SK-N-SH (cell line): ENCODE measurements at regions not wholly inside any gene's neighbourhood (a gene's known extent, or its start where the extent isn't known, plus 50 kb on each side); places are given as distances from the start of the nearest gene placed in this dataset.
A peak's percentile ranks its signal among the peaks of the same experiment; 100 is the strongest.
"Not testable (repeated sequence)": the region's sequence is repeated elsewhere in the genome, so short reads cannot be mapped to it uniquely, and the experiment has no call there.

ENCODE experiments used
- CTCF ChIA-PET: fragments of 300-600, 350-600 bp; formaldehyde crosslinking; extraction: SDS; loops from one replicate; lab custom pipeline; 2021; lab: Yijun Ruan, JAX
- POLR2A ChIA-PET: fragments of 350-600 bp; sonication (Branson Sonifier 250); formaldehyde crosslinking; extraction: SDS; loops from one replicate; lab custom pipeline; 2020; ENCODE audit warnings: antibody characterized with exemption, inconsistent platforms; lab: Yijun Ruan, JAX
- DNase-seq: peaks from one replicate; pipeline ENCODE4 v3.0.0; 2012
- H2AFZ ChIP-seq: fragments of 200-600 bp; sonication (generic); 2 replicates; pipeline ENCODE4 v1.8.1; 2016; ENCODE audit warnings: antibody characterized with exemption, mild to moderate bottlenecking, low read depth
- H3F3A ChIP-seq: fragments of 200-600 bp; sonication (generic); replicated peaks from 2 replicates; pipeline ENCODE3; 2016; ENCODE audit warnings: antibody characterized with exemption, mild to moderate bottlenecking; ENCODE audit not compliant: insufficient read depth
- H3K27ac ChIP-seq, 2 experiments: fragments of 200-500 bp in 1 of 2; fragments of 200-600 bp in 1 of 2; sonication (Bioruptor generic) in 1 of 2; sonication (generic), shearing (Covaris generic) in 1 of 2; 2 replicates each; pipeline versions ENCODE4 v1.5.1 to v1.6.1; 2014 to 2016; ENCODE audit warnings: low read depth in 2 of 2, inconsistent platforms in 1 of 2, low read length in 1 of 2, mild to moderate bottlenecking in 1 of 2, mixed read lengths in 1 of 2
- H3K27me3 ChIP-seq: fragments of 200-600 bp; sonication (generic), shearing (Covaris generic); 2 replicates; pipeline ENCODE4 v1.6.1; 2016; ENCODE audit warnings: mixed run types; ENCODE audit not compliant: insufficient read depth
- H3K36me3 ChIP-seq, 2 experiments: fragments of 200-500 bp in 1 of 2; fragments of 200-600 bp in 1 of 2; sonication (Bioruptor generic) in 1 of 2; sonication (generic) in 1 of 2; replicated peaks in 1 of 2; 2 replicates each; pipeline versions ENCODE3 to v1.5.1; 2014 to 2016; ENCODE audit warnings: low read length in 1 of 2, mild to moderate bottlenecking in 1 of 2; ENCODE audit not compliant: insufficient read depth in 2 of 2, control insufficient read depth in 1 of 2
- H3K4me1 ChIP-seq, 2 experiments: fragments of 200-500 bp in 1 of 2; fragments of 200-600 bp in 1 of 2; sonication (Bioruptor generic) in 1 of 2; sonication (generic), shearing (Covaris generic) in 1 of 2; 2 replicates each; pipeline versions ENCODE4 v1.5.1 to v1.6.1; 2014 to 2016; ENCODE audit warnings: low read depth in 1 of 2, low read length in 1 of 2, mixed run types in 1 of 2; ENCODE audit not compliant: insufficient read depth in 2 of 2, control insufficient read depth in 1 of 2
- H3K4me2 ChIP-seq: fragments of 200-600 bp; sonication (generic), shearing (Covaris generic); 2 replicates; pipeline ENCODE4 v1.6.1; 2017; ENCODE audit warnings: mixed run types
- H3K4me3 ChIP-seq, 2 experiments: fragments of 200-500 bp in 1 of 2; fragments of 200-600 bp in 1 of 2; sonication (Bioruptor generic) in 1 of 2; sonication (generic), shearing (Covaris generic) in 1 of 2; 2 replicates each; pipeline versions ENCODE4 v1.5.1 to v1.8.1; 2014 to 2016; ENCODE audit warnings: low read depth in 2 of 2, inconsistent platforms in 1 of 2, low read length in 1 of 2, mild to moderate bottlenecking in 1 of 2, mixed read lengths in 1 of 2, moderate library complexity in 1 of 2
- H3K79me2 ChIP-seq: fragments of 200-600 bp; sonication (generic); 2 replicates; pipeline ENCODE4 v1.8.1; 2017; ENCODE audit warnings: mild to moderate bottlenecking; ENCODE audit not compliant: insufficient read depth
- H3K9ac ChIP-seq: fragments of 200-600 bp; sonication (generic); 2 replicates; pipeline ENCODE4 v1.6.1; 2017; ENCODE audit warnings: mixed run types
- H3K9me2 ChIP-seq: fragments of 200-600 bp; sonication (generic); 2 replicates; pipeline ENCODE4 v1.6.1; 2017; ENCODE audit warnings: mixed run types
- H3K9me3 ChIP-seq: fragments of 200-600 bp; sonication (generic); 2 replicates; pipeline ENCODE4 v1.6.1; 2017; ENCODE audit warnings: mixed run types, mild to moderate bottlenecking, moderate library complexity
- H4K20me1 ChIP-seq: fragments of 200-600 bp; sonication (generic); 2 replicates; pipeline ENCODE4 v1.6.1; 2017; ENCODE audit warnings: mild to moderate bottlenecking, mixed run types; ENCODE audit not compliant: insufficient read depth
- WGBS: methylation state at CpG from one replicate; pipeline ENCODE4 v1.1.6; 2017; ENCODE audit warnings: low lambda C conversion rate; 5-methylcytosine and 5-hydroxymethylcytosine counted together

- CTCF ChIA-PET: not testable (repeated sequence)
- 0% methylated on average over 1 of the region's 12 CpGs for WGBS
These were observed 94.3 kb downstream of the POTEC start for GRCh38 chr18:14449062-14449461.

GRCh38 chr18:14447715-14448114 lies 95.7 kb downstream of the POTEC start:
- H4K20me1 ChIP-seq, H3K9ac ChIP-seq, H3K27ac ChIP-seq, H2AFZ ChIP-seq, POLR2A ChIA-PET, CTCF ChIA-PET, H3K27me3 ChIP-seq, H3K79me2 ChIP-seq, H3K36me3 ChIP-seq, H3K4me1 ChIP-seq, H3F3A ChIP-seq, H3K4me3 ChIP-seq, H3K4me2 ChIP-seq, DNase-seq, H3K9me2 ChIP-seq, H3K9me3 ChIP-seq: not testable (repeated sequence)
- WGBS: 14% methylated on average over 4 of the region's 4 CpGs

More at GRCh38 chr18:14449062-14449461, 94.3 kb downstream of the POTEC start:
- H3K36me3 ChIP-seq, POLR2A ChIA-PET, H3K4me2 ChIP-seq, H3K9ac ChIP-seq, H3K4me1 ChIP-seq, H3K27me3 ChIP-seq, H2AFZ ChIP-seq, H4K20me1 ChIP-seq, H3K27ac ChIP-seq, H3K4me3 ChIP-seq, H3K9me3 ChIP-seq, H3K9me2 ChIP-seq, H3F3A ChIP-seq, DNase-seq, H3K79me2 ChIP-seq: not testable (repeated sequence)

- H2AFZ ChIP-seq, H3K36me3 ChIP-seq, H3K4me1 ChIP-seq, H3K9ac ChIP-seq, POLR2A ChIA-PET, H3K9me3 ChIP-seq, H3K4me2 ChIP-seq, H3F3A ChIP-seq, CTCF ChIA-PET, H3K4me3 ChIP-seq, H3K9me2 ChIP-seq, H4K20me1 ChIP-seq, H3K79me2 ChIP-seq, H3K27me3 ChIP-seq, DNase-seq, H3K27ac ChIP-seq: not testable (repeated sequence)
- 0% methylated on average over 2 of the region's 4 CpGs for WGBS
These were observed 107.9 kb downstream of the POTEC start for GRCh38 chr18:14435460-14435859.

GRCh38 chr18:14432371-14432770 lies 111.0 kb downstream of the POTEC start:
- H3F3A ChIP-seq, H3K4me2 ChIP-seq, H3K79me2 ChIP-seq, H4K20me1 ChIP-seq, H3K27me3 ChIP-seq, H3K36me3 ChIP-seq, H3K9me3 ChIP-seq, H2AFZ ChIP-seq, H3K4me1 ChIP-seq, DNase-seq, H3K9ac ChIP-seq, H3K4me3 ChIP-seq, H3K9me2 ChIP-seq, POLR2A ChIA-PET, CTCF ChIA-PET, H3K27ac ChIP-seq: not testable (repeated sequence)
- WGBS: 23% methylated on average over 9 of the region's 10 CpGs

GRCh38 chr18:14431031-14431521 lies 112.3 kb downstream of the POTEC start:
- H3K9me3 ChIP-seq, H2AFZ ChIP-seq, H3K9me2 ChIP-seq, H3K4me1 ChIP-seq, H3F3A ChIP-seq, H3K36me3 ChIP-seq, H3K27ac ChIP-seq, POLR2A ChIA-PET, H4K20me1 ChIP-seq, H3K79me2 ChIP-seq, H3K9ac ChIP-seq, H3K27me3 ChIP-seq, CTCF ChIA-PET: not testable (repeated sequence)
- Histone ChIP-seq H3K4me2 (peak overlapping the region; percentile 78), H3K4me3 (peak overlapping the region; percentile 41 to 43; a peak in 3 of 4 replicates)
- under 1% methylated on average over 12 of the region's 46 CpGs for WGBS
- peak; percentile 27 for DNase-seq
